Forelimb muscle (tissue), 1 donor: ENCODE measurements at regions not wholly inside any gene's neighbourhood (a gene's known extent, or its start where the extent isn't known, plus 50 kb on each side); places are given as distances from the start of the nearest gene placed in this dataset.
A peak's percentile ranks its signal among the peaks of the same experiment; 100 is the strongest.

Experiments used
- DNase-seq: peaks from one replicate; pipeline ENCODE4 v3.0.0-alpha.2; 2013; ENCODE audit warnings: low read depth

DNA sequence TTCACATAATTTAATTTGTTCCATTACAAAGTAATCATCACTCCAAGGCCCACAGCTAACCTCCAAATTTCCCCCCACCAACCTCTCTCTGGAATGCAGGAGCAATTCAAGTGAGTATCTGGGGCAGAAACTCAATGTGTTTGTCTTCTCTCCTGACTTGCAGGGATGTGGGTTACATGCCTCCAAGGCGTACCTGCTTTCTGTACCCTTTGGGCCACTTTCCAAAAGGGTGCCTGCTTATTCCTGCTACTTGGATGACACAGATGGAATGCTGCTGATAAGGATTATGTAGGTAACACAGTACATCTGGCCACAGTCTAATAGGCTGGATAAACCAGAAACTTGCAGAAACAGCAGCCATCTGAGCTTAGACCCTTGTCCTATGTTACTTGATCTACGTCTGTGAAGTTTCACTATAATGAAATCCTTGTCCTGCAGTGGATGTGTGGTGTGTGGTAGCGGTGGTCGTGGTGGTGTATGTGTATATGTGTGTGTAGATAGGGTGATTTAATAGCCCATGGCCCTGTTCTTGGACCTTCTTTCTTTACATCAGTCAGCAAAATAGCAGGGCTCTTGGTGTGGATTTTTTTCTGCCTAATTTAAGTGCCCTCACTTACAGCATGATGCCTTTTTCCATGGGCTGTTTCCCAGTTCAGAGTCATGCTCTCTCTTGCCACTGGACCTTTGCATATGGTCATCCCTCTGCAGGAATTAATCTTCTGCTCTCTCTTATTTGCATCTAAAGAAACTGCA lies 175.9 kb downstream of the ZDHHC21 start:
- DNase-seq, result no peak

DNA sequence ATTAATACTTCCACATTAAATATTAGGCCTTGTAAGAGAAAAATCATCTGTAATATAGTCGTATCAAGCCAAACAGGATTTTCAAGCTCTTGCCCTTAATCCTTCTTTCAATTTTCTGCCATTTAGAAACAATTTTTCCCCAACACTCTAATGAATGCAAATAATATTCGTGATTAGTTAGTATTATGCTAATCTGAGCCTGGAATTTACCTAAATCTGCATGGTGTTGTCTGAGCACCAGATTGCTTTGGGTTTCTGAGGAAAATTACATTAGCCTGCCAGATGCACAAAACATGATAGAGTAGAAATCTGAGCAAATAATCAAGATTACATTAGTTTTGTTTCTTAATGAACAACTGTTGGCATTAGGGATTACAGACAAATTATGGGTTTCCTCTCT lies 176.6 kb downstream of the ZDHHC21 start:
- DNase-seq, result no peak

DNA sequence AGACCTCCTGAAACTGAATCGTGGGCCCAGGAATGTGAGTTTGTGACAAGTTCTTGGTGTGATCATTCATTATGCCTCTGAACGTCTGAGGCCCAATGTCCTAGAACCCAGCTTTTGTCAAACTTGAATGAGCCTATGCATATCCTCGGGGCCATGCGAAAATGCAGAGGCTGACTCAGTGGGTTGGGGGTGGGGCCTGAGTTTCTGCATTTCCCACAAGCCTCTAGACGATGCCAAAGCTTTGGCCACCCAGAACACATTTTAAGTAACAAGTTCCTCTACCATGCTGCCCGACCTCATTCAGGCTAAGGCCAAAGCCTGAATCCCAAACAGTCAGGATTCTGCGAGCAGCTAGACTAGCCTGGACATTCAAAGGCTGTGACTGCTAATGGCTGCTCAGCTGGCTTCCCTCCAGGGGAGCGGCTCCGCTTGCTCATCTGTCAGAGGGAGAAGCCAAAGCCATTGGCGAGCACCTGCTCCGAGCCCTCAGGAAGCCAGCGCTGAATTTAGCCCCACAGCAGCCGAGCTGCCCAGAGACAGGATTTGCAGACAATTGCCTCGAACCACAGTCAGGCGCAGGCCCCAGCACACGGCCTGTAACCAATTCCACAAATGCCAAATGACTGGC lies 177.5 kb downstream of the ZDHHC21 start:
- peak; percentile 36 for DNase-seq

DNA sequence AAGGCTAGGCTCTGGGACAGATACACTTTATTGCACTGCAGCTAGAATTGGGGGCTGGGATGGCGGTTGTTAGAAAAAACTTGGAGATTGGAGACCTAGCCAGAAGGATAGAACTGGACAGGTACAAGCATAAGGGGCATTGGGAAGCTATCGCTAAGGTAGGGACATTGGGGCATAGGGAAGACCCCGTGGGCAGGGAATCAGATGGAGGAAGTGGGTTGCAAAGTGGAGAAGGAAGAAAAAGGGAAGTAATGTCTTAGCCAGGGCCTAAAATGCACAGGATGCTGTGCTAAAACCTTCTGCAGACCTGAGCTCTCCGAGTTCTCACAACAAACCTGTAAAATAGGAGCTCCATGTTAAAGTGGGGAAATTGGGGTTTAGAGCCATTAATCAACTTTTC lies 178.2 kb downstream of the ZDHHC21 start:
- DNase-seq, result no peak

DNA sequence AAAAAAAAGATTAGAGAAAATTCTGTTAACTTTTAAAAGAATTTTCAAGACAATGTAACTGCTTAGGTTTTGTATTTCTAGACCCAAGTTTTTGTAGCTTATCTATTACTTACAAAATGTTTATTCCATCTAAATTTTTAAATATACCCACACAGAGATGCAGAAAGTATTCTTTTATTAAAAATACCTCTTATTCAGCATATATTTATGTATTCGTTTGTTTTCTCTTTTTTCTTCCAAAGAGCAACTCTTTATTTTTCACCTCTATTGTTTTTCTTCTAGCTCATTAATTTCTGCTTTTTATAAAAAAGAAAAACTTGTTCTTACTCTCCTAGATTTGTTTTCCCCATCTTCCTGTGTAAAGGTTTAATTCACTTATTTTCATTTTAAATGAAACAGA lies 180.3 kb downstream of the ZDHHC21 start:
- no peak for DNase-seq

DNA sequence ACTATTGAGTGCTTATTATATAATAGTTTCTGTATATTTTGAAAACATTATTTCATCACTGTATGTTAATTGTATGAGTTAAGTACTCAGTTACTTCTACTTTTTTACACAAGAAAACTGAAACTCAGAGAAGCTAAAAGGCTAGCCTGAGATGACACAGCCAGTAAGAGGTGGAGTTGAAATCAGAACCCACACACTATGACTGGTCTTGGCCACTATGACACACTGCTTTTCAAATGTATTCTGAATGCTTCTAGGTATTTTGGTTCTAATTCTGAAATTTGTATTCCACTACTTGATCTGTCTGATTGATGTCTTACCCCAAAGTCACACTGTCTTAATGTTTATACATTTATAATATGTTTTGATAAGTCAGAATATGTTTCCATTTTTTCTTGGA lies 181.8 kb downstream of the ZDHHC21 start:
- DNase-seq, result no peak

DNA sequence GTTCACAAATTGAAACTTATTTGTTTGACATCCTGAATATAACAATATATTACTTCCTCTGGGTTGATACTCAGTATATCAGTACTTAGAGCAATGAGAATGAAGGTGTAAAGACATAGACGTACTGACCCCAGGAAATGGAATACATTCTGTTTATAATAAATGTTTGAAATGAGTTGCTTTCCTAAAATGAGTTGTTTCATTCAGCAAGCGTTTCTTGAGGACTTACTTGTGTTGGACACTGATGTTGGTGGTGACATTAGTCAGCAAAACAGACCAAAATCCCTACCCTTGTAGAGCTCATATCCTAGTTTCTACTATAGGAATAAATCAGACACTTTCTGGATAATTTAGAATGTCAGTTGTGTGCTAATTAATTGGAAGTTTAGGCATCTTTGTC lies 184.3 kb downstream of the ZDHHC21 start:
- no peak for DNase-seq

DNA sequence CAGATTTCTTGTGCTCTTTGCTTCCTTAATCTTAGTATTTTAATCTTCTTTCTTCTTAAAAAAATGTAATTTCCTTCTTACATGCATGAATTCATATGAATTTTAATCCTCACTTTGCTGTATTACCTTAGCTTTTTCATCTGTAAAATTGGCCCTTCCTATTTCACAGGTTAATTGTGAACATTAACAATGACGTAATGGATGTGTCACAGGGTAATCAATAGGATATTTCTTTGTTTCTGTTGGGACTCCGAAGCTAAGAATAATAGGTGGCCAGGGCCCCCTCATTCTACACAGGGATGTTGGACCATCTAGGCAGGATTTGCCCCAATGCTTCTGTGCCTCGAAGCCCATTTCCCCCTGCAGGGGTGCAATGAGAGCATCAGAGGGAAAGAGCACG lies 187.4 kb upstream of the NFIB start:
- DNase-seq, result no peak

DNA sequence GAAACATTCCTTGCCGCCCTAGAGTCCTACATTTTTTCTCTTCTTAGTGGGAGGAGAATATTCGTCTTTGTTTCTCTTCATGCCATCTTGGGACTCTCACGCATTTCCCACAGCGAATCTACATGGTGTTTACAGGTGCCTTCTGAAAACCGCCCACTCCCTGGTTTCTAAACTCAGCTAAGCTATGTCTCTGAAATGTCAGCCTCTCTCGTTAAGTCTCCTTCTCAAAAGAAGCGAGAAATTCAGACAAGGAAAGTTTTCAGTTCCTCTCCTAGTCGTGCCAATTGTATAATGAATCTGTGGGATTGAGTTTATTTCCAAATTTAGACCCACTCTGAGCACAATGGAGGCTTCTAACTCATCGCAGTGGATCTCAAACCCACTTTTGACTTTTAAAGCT lies 186.8 kb upstream of the NFIB start:
- DNase-seq, result no peak

DNA sequence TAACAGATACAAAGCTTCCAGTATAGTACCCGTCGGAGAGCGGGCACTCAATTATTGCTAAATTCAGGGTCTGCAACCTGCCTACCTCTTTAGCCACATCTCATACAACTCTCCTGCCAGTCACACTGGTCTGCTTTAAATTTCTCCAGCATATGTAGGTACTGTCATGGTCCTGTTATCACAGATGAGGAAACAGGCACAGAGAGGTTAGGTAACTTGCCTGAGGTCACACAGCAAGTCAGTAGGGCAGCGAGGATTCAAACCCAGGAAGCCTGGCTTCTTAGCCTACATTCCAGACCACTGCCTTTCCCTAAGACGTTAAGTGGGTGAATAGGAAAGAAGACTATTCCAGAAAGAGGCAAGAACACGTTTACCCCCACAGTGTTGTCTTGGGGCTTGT lies 186.0 kb upstream of the NFIB start:
- DNase-seq, result no peak

DNA sequence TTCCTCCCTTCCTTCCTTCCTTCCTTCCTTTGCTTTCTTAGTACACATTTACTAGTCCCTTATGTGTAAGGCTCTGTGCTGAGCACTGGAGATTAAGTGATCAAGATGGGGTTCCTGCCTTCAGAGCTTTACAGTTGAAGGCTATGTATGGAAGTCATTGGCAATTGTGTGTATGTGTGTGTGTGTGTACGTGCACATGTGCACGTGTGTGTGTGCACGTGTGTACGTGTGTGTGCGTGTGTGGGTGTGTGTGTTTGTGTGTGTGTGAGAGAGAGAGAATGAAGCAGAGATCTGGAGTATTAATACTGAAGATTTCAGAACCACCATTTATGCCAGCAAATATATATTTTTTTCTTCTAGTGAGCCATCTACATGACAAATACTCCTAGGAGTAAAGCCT lies 184.9 kb upstream of the NFIB start:
- no peak for DNase-seq

DNA sequence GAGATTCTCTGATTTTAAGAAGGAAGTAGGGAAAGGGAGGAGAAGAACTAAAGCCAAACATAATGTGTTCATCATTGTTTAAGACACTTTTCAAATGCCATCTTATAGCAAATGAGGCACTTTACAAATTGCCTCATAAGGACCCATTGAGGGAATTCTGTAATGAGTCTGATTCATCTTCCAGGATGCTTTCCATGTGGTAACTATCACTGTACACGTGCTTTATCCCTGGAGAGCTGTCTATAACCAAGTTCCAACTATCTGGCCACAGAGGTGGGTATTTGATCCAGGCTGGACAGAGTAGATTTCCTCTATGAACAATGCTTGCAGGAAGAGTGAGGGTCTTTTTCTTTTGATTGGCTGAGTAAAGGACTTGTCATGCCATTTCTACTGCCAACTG lies 183.5 kb upstream of the NFIB start:
- DNase-seq, result no peak

DNA sequence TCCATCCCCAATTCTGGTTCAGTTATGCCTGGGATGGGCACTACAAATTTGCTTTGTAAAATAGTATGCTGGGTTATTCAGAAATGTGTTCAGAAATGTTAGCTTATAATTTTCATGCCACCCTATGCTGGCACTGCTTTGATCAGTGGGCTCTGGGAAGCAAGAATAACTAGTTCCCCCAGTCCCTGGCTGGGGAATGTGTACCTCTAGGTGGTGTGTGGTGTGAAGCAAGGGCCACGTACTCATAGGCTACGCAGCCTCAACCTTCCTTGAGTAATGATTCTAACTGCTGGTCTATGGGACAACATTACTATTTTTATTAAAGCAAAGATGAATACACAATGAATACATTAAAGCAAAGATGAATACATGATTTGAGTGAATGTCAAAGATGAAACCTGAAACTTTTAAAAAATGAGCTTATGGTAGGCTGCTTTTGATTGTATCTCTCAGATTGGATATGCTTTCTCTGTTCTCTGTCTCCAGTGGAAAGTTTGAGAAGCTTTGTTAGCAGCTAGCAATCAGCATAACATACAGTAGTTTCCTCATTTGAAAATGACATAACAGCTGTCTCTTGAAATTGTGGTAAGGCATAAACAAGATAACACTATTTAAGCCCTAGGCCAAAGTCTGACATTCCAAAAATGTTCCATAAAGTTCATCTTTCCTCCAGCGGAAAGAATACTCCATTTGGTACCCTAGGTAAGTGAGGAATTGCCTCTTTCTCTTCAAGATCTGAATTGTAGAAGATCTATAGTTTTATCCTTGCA lies 174.7 kb upstream of the NFIB start:
- no peak for DNase-seq

DNA sequence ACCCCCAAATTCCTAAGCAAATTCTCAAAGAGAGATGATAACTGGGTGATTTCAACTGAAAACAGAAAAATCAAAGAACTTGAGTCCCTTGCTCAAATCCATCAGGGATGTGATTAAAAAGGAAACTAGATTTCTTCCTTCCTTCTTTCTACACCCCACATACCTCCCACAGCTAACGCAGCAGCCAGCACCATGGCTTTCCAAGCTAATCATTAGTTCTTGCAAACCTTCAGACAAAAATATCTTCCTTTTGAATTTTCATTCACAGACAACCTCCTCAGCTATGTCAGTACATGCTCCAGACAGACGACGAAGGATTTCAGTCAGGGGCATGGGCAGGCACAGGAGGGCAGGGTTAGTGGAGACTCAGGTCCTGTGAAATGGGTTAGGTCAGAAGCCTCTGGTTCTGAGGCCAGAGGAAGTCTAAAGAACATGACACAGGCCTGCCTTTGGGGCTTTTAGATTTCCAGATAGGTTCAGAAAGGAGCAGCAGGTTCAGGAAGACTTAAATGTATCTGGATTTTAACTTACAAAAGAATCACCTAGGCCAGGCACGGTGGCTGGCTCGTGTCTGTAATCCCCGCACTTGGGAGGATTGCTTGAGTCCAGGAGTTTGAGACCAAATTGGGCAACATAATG lies 173.7 kb upstream of the NFIB start:
- no peak for DNase-seq

DNA sequence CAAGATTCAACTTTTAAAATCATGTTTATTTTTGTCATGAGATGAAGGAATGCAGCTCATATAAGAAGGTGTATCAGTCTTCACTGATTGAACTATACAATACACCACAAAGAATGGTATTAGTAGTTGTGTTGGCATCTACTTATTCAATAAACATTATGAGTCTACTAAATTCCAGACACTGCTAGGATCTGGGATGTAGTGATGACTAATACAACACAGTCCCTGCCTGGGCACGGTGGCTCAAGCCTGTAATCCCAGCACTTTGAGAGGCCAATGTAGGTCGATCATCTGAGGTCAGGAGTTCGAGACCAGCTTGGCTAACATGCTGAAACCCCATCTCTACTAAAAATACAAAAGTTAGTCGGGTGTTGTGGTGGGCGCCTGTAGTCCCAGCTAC lies 171.4 kb upstream of the NFIB start:
- no peak for DNase-seq

DNA sequence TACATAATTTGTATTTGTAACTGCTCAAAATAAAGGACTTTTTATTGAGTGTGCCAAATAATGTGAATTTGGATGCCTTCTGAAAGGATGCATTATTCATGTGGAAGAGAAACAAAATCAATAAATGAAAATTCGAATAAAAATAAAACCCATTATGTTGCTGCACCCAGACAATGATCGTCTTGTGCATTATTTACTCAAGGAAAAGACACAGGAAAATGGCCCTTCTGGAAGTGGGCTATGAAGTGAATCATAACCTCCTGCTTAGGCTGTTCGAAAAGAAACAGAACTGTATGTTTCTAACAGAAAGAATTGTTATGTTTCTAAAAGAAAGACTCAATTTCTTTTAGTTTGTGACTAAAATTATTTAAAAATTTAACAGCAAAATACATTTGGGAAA lies 168.9 kb upstream of the NFIB start:
- DNase-seq, result no peak

DNA sequence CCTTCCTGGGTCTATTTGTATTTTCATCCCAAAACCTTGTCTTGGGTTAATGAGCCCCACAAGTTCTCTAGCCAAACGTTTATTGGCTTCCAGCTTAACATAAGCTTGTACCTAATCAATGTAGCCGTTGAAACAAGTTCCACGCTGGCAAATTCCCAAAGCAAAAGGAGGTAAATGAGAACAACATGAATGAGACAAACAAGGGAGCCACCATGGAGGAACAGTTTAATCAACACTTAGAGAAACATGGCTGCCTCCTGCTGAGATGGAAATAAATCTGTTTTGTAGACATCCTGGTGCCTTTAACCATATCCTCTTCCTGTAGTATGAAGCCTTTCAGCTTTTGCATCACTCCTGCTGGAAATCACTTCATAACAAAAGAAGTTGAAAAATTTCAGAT lies 166.6 kb upstream of the NFIB start:
- no peak for DNase-seq

DNA sequence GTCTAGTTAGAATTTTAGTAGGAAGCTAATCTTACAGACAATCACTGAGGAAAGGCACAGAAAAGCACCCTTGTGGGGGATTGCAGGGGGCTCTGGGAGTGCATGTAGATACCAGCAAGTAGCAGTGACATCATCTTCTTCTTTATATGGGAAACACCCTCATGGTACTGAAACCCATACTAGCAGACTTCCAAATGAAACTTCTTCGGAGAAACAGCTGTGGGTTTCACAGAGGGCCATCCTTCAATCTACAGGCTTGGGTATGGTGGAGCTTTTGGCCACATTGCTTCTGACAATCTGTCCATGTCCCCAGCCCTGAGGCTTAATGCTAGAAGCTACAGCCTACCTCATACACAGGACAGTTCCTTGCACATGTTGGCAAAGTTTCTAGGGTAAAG lies 165.2 kb upstream of the NFIB start:
- DNase-seq, result no peak

DNA sequence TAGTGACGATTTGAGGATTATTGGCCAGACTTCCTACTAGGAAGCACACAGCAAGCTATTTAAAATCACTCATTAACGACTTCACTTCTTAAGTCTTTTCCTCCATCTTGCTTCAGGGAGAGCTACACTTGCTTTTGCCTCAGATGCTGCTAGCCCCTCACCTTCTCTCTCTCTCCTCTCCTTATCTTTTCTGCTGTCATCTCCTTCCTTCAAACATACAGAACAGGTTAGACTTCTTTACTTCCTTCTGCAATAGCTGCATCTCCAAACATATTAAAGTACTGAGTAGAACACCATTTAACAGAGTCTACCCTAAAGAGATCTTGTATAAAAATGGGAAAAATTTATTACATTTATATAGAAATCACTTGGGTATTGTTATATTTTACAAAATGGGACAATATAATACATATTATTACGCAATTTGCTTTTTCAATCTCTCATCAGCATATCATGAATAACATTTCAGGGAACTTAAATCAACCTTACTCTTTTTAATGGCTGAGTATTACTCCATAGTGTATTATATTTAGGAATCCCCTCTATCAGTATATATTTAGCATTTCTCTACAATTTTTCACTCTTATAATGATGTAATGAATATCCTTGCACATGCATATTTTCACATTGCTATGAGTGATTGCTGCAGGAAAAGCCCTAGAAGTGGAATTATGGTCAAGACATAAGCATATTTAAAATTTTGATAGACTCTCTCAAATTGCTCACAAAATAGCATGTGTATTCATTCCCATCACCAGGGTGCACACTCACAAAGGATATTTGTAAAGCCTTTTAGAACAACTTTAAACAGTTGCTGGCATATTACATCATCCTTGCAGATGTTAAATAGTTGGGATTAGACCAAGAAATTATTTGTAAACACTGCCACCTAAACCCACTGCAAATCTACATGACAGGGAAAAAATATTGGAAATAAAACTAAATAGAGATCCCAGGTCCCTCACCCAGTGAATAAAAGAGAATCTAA lies 164.5 kb upstream of the NFIB start:
- DNase-seq, result no peak

DNA sequence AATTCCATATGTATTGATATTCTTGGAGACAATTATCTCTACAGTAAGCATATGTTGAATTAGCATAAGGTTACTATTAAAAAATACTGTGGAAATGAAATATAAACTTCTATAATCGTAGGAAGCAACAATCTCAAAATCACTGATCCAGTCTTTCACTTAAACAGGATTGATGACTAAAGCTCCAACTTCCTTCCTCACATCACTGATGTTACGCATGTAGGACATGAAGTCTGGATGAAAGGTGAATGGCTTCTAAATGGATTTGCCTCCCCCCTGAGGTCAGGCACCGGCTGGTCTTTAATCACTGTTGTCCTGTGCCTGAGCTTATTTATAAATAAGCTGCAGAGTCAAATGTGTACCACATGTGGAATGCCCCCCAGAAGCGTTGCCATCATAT lies 157.1 kb upstream of the NFIB start:
- no peak for DNase-seq

DNA sequence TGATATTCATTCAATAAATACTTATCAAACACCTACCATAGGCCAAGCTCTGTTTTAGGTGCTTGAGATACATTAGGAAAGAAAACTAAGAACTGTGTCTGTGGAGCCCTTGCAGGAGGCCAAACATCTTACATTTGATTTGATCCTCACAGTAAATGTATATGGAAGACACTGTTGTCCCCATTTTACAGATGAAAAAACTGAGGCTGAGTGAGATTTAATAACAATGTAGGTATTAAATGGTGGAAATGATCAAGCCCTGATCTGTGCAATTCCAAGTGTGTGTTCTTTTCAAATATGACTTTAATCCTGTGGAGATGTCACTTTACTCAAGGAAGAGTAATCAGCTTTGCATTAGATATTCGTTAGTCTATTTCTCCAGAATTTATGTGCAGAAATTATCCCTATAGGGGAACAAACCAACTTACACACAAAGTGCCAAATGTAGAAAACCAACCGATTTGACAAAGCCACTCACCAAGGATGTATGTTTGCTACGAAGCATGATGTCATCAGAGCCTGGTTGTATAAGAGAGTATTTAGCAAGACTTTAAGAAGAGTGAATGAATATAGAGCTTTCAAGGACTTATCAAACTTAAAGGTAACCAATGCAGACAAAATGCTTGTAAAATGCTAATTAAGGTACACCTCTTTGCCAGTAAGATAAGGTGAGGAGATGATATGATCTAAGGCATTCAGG lies 153.9 kb upstream of the NFIB start:
- DNase-seq, result no peak
